Activated CD8-positive, alpha-beta T cell treated with anti-CD3 and anti-CD28 coated beads, Interleukin-2, amount 10 ng/mL, durations not matched to agents 7 days and 5 days (primary cell): ENCODE measurements at regions not wholly inside any gene's neighbourhood (a gene's known extent, or its start where the extent isn't known, plus 50 kb on each side); places are given as distances from the start of the nearest gene placed in this dataset.

ENCODE experiments used
- ATAC-seq: fragments of 150-1000 bp; cut with Tn5 transposase; one replicate; pipeline ENCODE4 v1.10.0; 2021; ENCODE audit warnings: moderate library complexity
- CTCF ChIA-PET: fragments of 350-600 bp; sonication (Branson Sonifier 250); formaldehyde crosslinking; loops from one replicate; lab custom pipeline; 2021; ENCODE audit warnings: antibody characterized with exemption; lab: Charles Lee
- POLR2A ChIA-PET: fragments of 350-600 bp; sonication (Branson Sonifier 250); formaldehyde crosslinking; loops from one replicate; lab custom pipeline; 2021; ENCODE audit warnings: antibody characterized with exemption; lab: Charles Lee
- DNase-seq: peaks from one replicate; pipeline ENCODE4 v3.0.0-alpha.2; 2020
- H3K27ac Mint-ChIP-seq: one replicate; pipeline ENCODE4 v1.8.0; 2021; ENCODE audit warnings: mild to moderate bottlenecking, mixed read lengths
- H3K27me3 Mint-ChIP-seq: one replicate; pipeline ENCODE4 v1.8.0; 2021; ENCODE audit warnings: low read depth, mixed read lengths
- H3K36me3 Mint-ChIP-seq: one replicate; pipeline ENCODE4 v1.8.0; 2021; ENCODE audit warnings: low read depth, mixed read lengths
- H3K4me1 Mint-ChIP-seq: one replicate; pipeline ENCODE4 v1.8.0; 2021; ENCODE audit warnings: low read depth, mixed read lengths
- H3K4me3 Mint-ChIP-seq: one replicate; pipeline ENCODE4 v1.8.0; 2021; ENCODE audit warnings: mild to moderate bottlenecking, mixed read lengths
- H3K9me3 Mint-ChIP-seq: one replicate; pipeline ENCODE4 v1.8.0; 2022; ENCODE audit warnings: mixed read lengths; ENCODE audit not compliant: insufficient read depth

GRCh38 chr3:35383719-35384555 is 255.4 kb upstream of the ARPP21 start:
- ATAC-seq (no peak), DNase-seq (no peak)
- Mint-ChIP-seq H3K36me3 (no peaks in the 10 kb centered on the region), H3K27me3 (no peaks in the 10 kb centered on the region), H3K4me1 (no peaks in the 10 kb centered on the region), H3K27ac (no peak overlapping the region), H3K9me3 (no peaks in the 10 kb centered on the region), H3K4me3 (no peak overlapping the region)
- POLR2A ChIA-PET = no interaction called here
- CTCF ChIA-PET = no interaction called here

- Mint-ChIP-seq H3K27ac (no peak overlapping the region), H3K9me3 (no peaks in the 10 kb centered on the region), H3K4me1 (no peaks in the 10 kb centered on the region), H3K27me3 (no peaks in the 10 kb centered on the region), H3K4me3 (no peak overlapping the region), H3K36me3 (no peaks in the 10 kb centered on the region)
- DNase-seq = no peak
- no peak for ATAC-seq
- ChIA-PET POLR2A (no interaction called here), CTCF (no interaction called here)
Observed at GRCh38 chr3:35385271-35385670, 254.1 kb upstream of the ARPP21 start.

GRCh38 chr3:35389907-35390306 is 249.4 kb upstream of the ARPP21 start:
- ChIA-PET POLR2A (no interaction called here), CTCF (no interaction called here)
- no peaks in the 10 kb centered on the region for H3K27me3 Mint-ChIP-seq
- H3K27ac Mint-ChIP-seq = no peak overlapping the region
- no peak overlapping the region for H3K4me3 Mint-ChIP-seq
- ATAC-seq (no peak), DNase-seq (no peak)
- no peaks in the 10 kb centered on the region for H3K4me1 Mint-ChIP-seq
- peaks cover 8% of the 10 kb centered on the region for H3K9me3 Mint-ChIP-seq
- H3K36me3 Mint-ChIP-seq = no peaks in the 10 kb centered on the region

DNA sequence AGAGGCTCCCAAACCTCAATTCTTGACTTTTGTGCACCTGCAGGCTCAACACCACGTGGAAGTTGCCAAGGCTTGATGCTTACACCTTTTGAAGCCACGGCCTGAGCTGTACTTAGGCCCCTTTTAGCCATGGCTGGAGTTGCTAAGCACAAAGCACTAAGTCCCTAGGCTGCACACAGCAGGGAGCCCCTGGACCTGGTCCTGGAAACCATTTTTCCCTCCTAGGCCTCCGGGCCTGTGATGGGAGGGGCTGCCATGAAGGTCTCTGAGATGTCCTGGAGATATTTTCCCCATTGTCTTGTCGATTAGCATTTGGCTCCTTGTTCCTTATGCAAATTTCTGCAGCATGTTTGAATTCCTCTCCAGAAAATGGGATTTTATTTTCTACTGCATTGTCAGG is 247.1 kb upstream of the ARPP21 start:
- DNase-seq = no peak
- peaks cover 8% of the 10 kb centered on the region for H3K9me3 Mint-ChIP-seq
- H3K4me1 Mint-ChIP-seq = no peaks in the 10 kb centered on the region
- H3K27ac Mint-ChIP-seq = no peak overlapping the region
- no peaks in the 10 kb centered on the region for H3K36me3 Mint-ChIP-seq
- no peaks in the 10 kb centered on the region for H3K27me3 Mint-ChIP-seq
- POLR2A ChIA-PET = no interaction called here
- ATAC-seq = no peak
- CTCF ChIA-PET = no interaction called here
- no peak overlapping the region for H3K4me3 Mint-ChIP-seq

- Mint-ChIP-seq H3K27me3 (no peaks in the 10 kb centered on the region), H3K9me3 (peaks cover 8% of the 10 kb centered on the region), H3K36me3 (no peaks in the 10 kb centered on the region), H3K4me3 (no peak overlapping the region), H3K4me1 (no peaks in the 10 kb centered on the region), H3K27ac (no peak overlapping the region)
- ChIA-PET CTCF (no interaction called here), POLR2A (no interaction called here)
- no peak for ATAC-seq
- no peak for DNase-seq
Observed at GRCh38 chr3:35393901-35394799, 245.2 kb upstream of the ARPP21 start.

- no peaks in the 10 kb centered on the region for H3K27me3 Mint-ChIP-seq
- ChIA-PET CTCF (no interaction called here), POLR2A (no interaction called here)
- no peaks in the 10 kb centered on the region for H3K4me1 Mint-ChIP-seq
- no peak for ATAC-seq
- H3K9me3 Mint-ChIP-seq = peaks cover 8% of the 10 kb centered on the region
- no peak for DNase-seq
- no peak overlapping the region for H3K4me3 Mint-ChIP-seq
- no peaks in the 10 kb centered on the region for H3K36me3 Mint-ChIP-seq
- no peak overlapping the region for H3K27ac Mint-ChIP-seq
Observed at GRCh38 chr3:35394905-35395304, 244.4 kb upstream of the ARPP21 start.

DNA sequence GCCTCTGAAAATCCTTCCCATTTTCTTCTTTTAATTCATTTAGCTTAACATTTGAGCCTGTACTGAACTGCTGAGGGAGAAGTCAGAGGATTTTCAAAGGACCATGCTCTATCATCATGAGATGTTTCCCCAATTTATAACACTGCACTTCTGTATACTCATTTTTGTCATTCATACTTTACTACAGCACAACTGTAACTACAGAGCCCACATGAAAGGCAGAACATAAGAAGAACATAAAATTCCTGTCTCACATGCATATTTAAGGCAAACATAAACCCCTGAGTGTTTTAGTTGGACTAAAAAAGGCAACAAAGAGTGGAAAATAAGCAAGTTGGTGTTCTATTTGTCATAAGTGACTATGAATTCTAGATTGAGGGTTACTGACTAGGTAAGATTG is 237.7 kb upstream of the ARPP21 start:
- ChIA-PET CTCF (no interaction called here), POLR2A (no interaction called here)
- ATAC-seq (no peak), DNase-seq (no peak)
- H3K27me3 Mint-ChIP-seq = no peaks in the 10 kb centered on the region
- H3K27ac Mint-ChIP-seq = no peak overlapping the region
- no peaks in the 10 kb centered on the region for H3K9me3 Mint-ChIP-seq
- no peaks in the 10 kb centered on the region for H3K36me3 Mint-ChIP-seq
- H3K4me1 Mint-ChIP-seq = no peaks in the 10 kb centered on the region
- H3K4me3 Mint-ChIP-seq = no peak overlapping the region

DNA sequence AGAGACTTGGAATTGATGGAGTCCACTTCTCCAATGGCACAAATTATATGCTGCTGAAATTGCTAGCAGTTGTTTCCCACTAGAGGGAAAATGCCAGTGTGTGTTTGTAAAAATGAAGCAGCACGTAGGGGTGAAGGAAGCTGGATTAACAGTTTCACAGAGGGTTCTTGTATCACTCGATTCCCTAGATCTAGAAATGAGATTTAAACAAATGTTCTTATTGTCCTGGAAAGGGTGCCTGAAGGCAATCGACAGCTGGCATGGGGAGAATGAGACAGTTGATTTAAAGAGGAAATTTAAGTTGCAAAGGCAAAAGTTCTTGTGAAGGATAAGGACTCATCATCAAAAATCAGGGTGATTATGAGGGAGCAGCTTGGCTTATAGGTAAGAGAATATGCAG is 234.8 kb upstream of the ARPP21 start:
- Mint-ChIP-seq H3K36me3 (no peaks in the 10 kb centered on the region), H3K27ac (no peak overlapping the region), H3K27me3 (no peaks in the 10 kb centered on the region), H3K4me1 (no peaks in the 10 kb centered on the region), H3K4me3 (no peak overlapping the region), H3K9me3 (no peaks in the 10 kb centered on the region)
- ChIA-PET CTCF (no interaction called here), POLR2A (no interaction called here)
- DNase-seq = no peak
- no peak for ATAC-seq

DNA sequence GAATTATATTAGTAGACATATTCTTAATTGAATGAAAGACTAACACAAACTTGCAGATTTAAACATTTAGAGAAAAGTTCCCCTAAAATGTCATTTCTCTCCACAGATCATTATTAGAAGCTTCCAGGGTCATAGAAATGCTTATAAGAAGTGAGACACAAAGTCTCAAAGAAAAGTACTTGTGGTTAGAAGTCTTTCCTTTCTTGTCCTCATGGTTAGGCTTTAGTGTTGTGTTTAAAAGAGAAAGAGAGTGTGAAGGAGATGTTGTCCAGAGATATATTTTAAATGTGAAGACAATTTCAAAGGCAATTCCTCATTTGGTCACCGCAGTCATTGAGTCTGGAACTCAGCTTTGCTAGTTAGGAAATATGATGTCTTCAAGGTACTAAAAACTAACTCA is 230.4 kb upstream of the ARPP21 start:
- Mint-ChIP-seq H3K27ac (no peak overlapping the region), H3K4me3 (no peak overlapping the region), H3K36me3 (no peaks in the 10 kb centered on the region), H3K4me1 (no peaks in the 10 kb centered on the region), H3K9me3 (no peaks in the 10 kb centered on the region), H3K27me3 (no peaks in the 10 kb centered on the region)
- CTCF ChIA-PET = no interaction called here
- DNase-seq (no peak), ATAC-seq (no peak)
- POLR2A ChIA-PET = no interaction called here

DNA sequence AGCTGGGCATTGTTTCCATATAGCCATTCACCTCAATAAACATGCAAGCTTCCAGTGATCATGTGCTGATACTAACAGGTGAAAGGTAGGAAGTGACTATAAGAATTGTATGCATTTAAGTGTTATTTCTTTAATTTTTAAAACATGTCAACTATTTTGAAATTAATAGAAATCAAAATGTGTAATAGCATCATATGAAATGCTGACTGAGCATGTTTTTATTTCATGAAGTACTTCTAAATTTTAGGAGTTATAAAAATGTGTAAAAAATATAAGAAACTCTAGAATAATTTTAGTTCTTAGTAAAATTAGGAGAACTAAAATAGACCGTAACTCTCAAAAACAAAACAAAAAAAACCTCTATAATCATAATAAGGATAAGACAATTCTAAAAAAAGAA is 229.3 kb upstream of the ARPP21 start:
- Mint-ChIP-seq H3K27ac (no peak overlapping the region), H3K27me3 (no peaks in the 10 kb centered on the region), H3K4me1 (no peaks in the 10 kb centered on the region), H3K9me3 (no peaks in the 10 kb centered on the region), H3K36me3 (no peaks in the 10 kb centered on the region), H3K4me3 (no peak overlapping the region)
- DNase-seq (no peak), ATAC-seq (no peak)
- ChIA-PET CTCF (no interaction called here), POLR2A (no interaction called here)

DNA sequence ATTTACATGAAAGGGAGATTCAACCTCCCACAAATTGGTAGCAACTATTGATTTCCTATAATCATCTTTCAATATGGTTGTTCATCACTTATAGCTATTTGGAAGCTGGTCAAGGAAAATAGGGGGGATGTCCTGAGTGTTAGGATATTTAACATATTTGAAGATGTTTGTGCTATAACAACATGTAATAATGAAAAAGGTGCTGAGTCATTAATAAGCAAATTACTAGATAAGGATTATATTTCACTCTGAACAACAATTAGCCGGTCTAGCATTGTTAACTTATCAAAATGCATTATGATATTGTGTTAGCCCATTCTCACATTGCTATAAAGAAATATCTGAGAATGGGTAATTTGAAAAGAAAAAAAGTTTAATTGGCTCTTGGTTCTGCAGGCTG is 225.8 kb upstream of the ARPP21 start:
- H3K27ac Mint-ChIP-seq = no peak overlapping the region
- no peak for DNase-seq
- no peak for ATAC-seq
- H3K27me3 Mint-ChIP-seq = no peaks in the 10 kb centered on the region
- H3K4me3 Mint-ChIP-seq = no peak overlapping the region
- no peaks in the 10 kb centered on the region for H3K4me1 Mint-ChIP-seq
- ChIA-PET POLR2A (no interaction called here), CTCF (no interaction called here)
- no peaks in the 10 kb centered on the region for H3K36me3 Mint-ChIP-seq
- H3K9me3 Mint-ChIP-seq = no peaks in the 10 kb centered on the region

DNA sequence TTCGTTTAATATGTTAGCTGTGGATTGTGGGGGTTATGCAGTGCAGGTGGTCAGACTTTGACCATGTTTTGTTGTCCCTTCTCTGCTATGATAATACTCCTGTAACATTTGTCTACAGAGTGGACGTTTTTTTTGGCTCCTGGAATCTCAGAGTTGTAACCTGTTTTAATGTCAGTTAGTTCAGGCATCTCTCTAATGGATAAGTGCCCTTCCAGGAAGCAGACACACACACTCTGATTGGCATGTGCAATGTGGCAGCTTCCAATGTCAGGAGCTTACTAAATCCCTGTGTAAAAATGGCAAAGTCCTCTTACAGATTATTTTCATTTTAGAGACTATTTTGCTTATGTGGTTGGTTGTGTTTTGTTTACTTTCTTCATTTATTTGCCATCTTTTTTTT is 222.2 kb upstream of the ARPP21 start:
- POLR2A ChIA-PET = no interaction called here
- Mint-ChIP-seq H3K4me3 (no peak overlapping the region), H3K9me3 (no peaks in the 10 kb centered on the region), H3K27ac (no peak overlapping the region), H3K36me3 (no peaks in the 10 kb centered on the region), H3K27me3 (peaks cover under 1% of the 10 kb centered on the region), H3K4me1 (no peaks in the 10 kb centered on the region)
- ATAC-seq (no peak), DNase-seq (no peak)
- CTCF ChIA-PET = no interaction called here
